ENCODE measurements at regions not wholly inside any gene's neighbourhood (a gene's known extent, or its start where the extent isn't known, plus 50 kb on each side); places are given as distances from the start of the nearest gene placed in this dataset.

DNA sequence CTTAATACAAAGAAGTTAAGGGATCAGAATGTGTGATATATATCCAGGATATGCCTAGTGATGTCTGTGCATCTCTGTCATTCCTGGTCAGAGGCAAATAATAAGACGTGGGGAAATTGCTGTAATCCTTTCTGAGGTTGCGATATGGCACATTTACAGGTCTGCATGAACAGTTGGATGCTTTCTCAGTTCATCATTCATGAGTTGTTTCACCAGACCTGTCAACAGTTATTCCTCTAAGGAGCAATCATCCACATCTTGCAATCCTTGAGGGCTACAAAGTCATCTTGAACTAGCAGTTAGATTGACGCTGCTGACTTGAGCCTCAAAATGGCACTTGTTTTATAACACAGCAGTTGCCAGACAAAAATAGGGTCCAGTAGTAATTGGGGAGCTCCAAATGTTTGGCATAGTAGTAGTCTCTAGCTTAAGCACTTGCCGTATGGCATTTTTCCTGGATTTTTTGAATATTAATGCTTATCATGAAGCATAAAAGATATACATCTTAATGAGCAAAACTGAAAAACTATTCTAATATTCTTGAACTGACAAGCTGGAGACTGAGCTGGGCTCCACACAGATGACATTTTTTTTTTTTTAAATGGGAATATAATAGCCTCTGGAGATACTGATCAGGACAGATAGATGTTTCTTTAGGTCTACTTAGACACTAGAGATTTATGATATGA is 761.7 kb downstream of the VGLL3 start:
- no peak overlapping the region for H3K27ac ChIP-seq
- TF ChIP-seq, protein P1, sequence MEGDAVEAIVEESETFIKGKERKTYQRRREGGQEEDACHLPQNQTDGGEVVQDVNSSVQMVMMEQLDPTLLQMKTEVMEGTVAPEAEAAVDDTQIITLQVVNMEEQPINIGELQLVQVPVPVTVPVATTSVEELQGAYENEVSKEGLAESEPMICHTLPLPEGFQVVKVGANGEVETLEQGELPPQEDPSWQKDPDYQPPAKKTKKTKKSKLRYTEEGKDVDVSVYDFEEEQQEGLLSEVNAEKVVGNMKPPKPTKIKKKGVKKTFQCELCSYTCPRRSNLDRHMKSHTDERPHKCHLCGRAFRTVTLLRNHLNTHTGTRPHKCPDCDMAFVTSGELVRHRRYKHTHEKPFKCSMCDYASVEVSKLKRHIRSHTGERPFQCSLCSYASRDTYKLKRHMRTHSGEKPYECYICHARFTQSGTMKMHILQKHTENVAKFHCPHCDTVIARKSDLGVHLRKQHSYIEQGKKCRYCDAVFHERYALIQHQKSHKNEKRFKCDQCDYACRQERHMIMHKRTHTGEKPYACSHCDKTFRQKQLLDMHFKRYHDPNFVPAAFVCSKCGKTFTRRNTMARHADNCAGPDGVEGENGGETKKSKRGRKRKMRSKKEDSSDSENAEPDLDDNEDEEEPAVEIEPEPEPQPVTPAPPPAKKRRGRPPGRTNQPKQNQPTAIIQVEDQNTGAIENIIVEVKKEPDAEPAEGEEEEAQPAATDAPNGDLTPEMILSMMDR (conservative IDR thresholded peaks at IDR 0.05), result no peak

DNA sequence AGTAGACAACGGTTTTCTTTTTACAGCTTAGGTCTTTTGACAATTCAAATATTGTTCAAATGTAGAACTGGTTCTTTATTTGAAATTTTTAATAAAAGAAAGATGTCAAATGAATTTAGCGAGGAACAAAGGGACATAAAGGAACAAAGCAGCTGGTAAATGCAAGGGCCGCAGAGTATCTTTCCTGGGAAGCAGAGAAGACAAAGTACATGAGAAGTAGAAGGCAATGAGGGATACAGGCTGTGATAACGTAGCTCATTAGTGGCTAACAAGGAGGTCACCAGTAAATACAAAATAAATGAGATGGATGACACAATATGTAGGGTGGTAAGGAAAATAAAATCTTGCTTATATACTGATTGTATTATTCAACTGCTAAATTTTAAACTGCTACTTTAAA is 762.8 kb downstream of the VGLL3 start:
- TF ChIP-seq, protein P1 (conservative IDR thresholded peaks at IDR 0.05), result no peak
- H3K27ac ChIP-seq, result no peak overlapping the region

DNA sequence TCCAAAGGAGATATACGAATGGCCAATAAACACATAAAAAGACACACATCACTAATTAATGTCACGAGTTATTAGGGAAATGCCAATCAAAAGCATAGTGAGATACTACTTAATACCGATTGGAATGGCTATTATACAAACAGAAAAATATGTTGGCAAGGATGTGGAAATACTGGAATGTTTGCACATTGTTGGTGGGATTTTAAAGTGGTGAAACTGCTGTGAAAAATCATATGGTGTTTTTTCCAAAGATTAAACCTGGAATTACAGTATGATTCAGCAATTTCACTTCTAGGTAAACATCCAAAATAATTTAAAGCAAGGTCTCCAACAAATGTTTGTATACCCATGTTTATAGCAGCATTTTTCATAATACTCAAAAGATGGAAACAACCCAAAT is 765.5 kb downstream of the VGLL3 start:
- TF ChIP-seq, protein P1 (conservative IDR thresholded peaks at IDR 0.05), result no peak
- H3K27ac ChIP-seq, result no peak overlapping the region

DNA sequence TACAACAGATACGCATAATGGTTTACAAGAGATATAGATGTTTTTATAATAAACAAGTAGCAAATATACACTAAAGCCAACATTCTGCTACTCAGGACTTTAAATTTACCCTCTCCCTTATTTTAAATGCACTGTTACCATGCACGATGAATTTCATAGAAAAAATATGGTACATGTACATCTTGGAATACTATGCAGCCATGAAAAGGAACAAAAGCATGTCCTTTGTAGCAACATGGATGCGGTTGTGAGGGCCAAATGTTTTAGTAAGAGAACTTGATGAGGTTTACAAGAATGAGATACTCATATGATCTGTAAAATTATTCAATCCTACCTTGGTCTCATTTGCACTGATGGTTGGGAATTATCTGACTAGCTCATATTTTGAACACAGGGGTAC is 769.3 kb downstream of the VGLL3 start:
- no peak overlapping the region for H3K27ac ChIP-seq
- TF ChIP-seq, protein P1 (conservative IDR thresholded peaks at IDR 0.05), result no peak

DNA sequence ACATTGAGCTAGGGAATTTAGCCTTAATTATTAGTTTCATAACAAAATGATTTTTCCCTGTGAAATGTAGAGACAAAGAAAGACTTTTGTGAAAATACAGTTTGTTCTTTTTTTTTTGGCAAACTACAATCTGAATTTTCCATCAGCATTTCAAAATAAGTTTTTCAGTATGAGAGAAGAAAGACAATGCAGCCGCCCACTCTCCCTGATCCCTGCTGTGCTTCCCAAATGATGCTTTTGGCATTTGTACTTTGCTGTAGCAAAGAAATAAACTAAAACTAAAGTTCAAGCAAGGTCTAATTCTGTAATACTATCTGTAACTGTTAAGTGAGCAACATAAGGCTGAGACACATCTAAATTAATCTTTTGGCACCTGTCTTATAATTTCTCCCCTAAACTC is 782.2 kb downstream of the VGLL3 start:
- no peak overlapping the region for H3K27ac ChIP-seq
- TF ChIP-seq, protein P1 (conservative IDR thresholded peaks at IDR 0.05), result no peak

DNA sequence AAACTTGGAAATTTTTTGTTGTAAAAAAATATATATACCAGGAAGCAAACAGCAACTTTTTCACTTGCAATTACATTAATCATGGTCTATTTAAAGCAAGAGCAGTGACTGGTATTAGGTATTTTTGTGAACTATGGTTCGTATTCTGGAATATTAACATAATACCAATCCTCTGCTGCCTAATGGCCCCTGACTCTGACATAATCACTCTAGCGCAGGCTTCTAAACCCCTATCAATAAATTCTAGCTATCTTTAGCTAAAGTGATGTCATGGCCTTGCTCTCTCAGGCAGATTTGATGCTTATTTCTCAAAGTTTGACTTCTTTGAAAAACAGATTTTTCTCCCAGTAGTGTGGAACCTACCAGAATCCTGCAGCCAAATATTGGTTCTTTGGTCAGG is 808.3 kb downstream of the VGLL3 start:
- no peak overlapping the region for H3K27ac ChIP-seq
- TF ChIP-seq, protein P1 (conservative IDR thresholded peaks at IDR 0.05), result no peak

DNA sequence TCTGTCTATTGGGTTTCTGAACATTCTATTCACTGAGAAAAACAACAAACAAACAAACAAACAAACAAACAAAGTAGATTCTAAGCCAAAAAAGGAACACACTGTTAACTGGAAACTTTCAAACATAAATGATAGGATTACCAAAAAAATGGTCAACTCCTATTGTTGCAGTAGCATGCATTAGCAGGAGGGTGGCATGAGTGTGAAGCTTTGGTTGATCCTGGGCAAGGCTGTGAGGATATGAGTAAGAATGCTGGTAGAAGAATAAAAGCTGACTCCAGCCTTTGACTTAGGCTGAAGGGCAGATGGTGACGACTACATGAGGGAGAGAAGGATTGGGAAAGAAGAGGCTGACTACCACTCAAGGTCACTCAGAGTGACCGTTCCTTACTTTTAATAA is 810.3 kb downstream of the VGLL3 start:
- no peak overlapping the region for H3K27ac ChIP-seq
- TF ChIP-seq, protein P1 (conservative IDR thresholded peaks at IDR 0.05), result peak; percentile 80
